Lung (tissue), 11 donors: ENCODE measurements at regions not wholly inside any gene's neighbourhood (a gene's known extent, or its start where the extent isn't known, plus 50 kb on each side); places are given as distances from the start of the nearest gene placed in this dataset.

ENCODE experiments used
- ATAC-seq: fragments of 200-7000 bp; cut with Tn5 transposase; one replicate; pipeline ENCODE4 v1.9.1; 2020; ENCODE audit warnings: moderate number of reproducible peaks; ENCODE audit not compliant: insufficient read depth, low FRiP score
- DNase-seq, 3 donors: peaks; one replicate each; pipeline ENCODE4 v3.0.0-alpha.2; 2013 to 2017
- H3K27ac ChIP-seq, 2 donors: one replicate each; pipeline ENCODE4 v1.5.1; 2013; ENCODE audit warnings: mild to moderate bottlenecking in 2 of 2, moderate library complexity in 2 of 2, control low read depth in 1 of 2, inconsistent platforms in 1 of 2, low read depth in 1 of 2, low read length in 1 of 2
- H3K27me3 ChIP-seq, 3 donors: one replicate each; pipeline ENCODE4 v1.5.1; 2013; ENCODE audit warnings: low read length in 2 of 3; ENCODE audit not compliant: control insufficient read depth in 3 of 3, insufficient read depth in 3 of 3
- H3K36me3 ChIP-seq, 4 donors: one replicate each; pipeline ENCODE4 v1.5.1; 2013; ENCODE audit warnings: low read length in 4 of 4, mild to moderate bottlenecking in 1 of 4, moderate library complexity in 1 of 4; ENCODE audit not compliant: control insufficient read depth in 4 of 4, insufficient read depth in 4 of 4
- H3K4me1 ChIP-seq, 5 donors: one replicate each; pipeline ENCODE4 v1.5.1; 2013; ENCODE audit warnings: low read length in 5 of 5, mild to moderate bottlenecking in 2 of 5, moderate library complexity in 1 of 5; ENCODE audit not compliant: control insufficient read depth in 5 of 5, insufficient read depth in 5 of 5
- H3K4me3 ChIP-seq: one replicate; pipeline ENCODE4 v1.5.1; 2013; ENCODE audit warnings: mild to moderate bottlenecking, control low read depth, moderate library complexity
- H3K9ac ChIP-seq, 2 donors: one replicate each; pipeline ENCODE4 v1.5.1; 2013; ENCODE audit warnings: low read length in 2 of 2, control low read depth in 1 of 2; ENCODE audit not compliant: insufficient read depth in 1 of 2
- H3K9me3 ChIP-seq, 4 donors: one replicate each; pipeline ENCODE4 v1.5.1; 2013; ENCODE audit warnings: low read length in 3 of 4, mild to moderate bottlenecking in 1 of 4, moderate library complexity in 1 of 4; ENCODE audit not compliant: control insufficient read depth in 4 of 4, insufficient read depth in 3 of 4
- WGBS, 2 donors: extraction: QIAGEN DNeasy Blood & Tissue Kit; methylation state at CpG; one replicate each; pipeline ENCODE4 v1.1.7; 2013; 5-methylcytosine and 5-hydroxymethylcytosine counted together
- TF ChIP-seq, protein P1 (sequence below): IDR thresholded peaks from 2 replicates; pipeline ENCODE4 v1.5.1; 2012; ENCODE audit warnings: mild to moderate bottlenecking; ENCODE audit errors: control extremely low read depth, extremely low read depth
- donor health status: control.
- donor health status: control.
- donor health status: Bipolar disorder and iron deficiency.
- donor health status: healthy.
- donor health status: DM: yes; HTN: yes; CAD: no.

DNA sequence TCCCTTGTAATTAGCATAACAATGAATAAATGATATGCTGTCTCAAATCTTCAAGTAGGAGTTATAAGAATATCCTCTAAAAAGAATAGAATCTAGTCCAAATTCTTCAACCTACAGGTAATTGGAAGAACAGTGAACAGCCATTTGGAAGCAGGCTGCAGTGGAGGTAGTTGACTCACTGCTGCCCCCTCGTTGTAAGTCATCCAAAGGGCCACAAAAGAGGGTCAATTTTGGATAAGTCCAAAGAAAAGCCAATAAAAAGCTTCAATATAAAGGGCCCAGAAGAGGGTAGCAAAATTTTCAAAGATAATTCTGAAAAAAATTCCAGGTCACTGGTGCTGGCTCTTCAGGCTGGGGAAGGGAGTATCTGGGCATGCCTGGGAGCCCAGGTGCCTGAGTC lies 60.8 kb upstream of the SSTR4 start:
- Histone ChIP-seq H3K9me3 (peaks cover 0 to 1% (median 0%) of the 10 kb centered on the region in 4 donors), H3K27me3 (no peaks in the 10 kb centered on the region), H3K4me1 (peaks cover 0 to 15% (median 3%) of the 10 kb centered on the region in 5 donors), H3K27ac (no peak overlapping the region), H3K36me3 (no peaks in the 10 kb centered on the region), H3K4me3 (no peak overlapping the region), H3K9ac (no peak overlapping the region)
- ATAC-seq (no peak), DNase-seq (no peak)
- WGBS, 2 donors: 18 to 32% methylated on average over 1 of the region's 1 CpG
- TF ChIP-seq, protein P1, sequence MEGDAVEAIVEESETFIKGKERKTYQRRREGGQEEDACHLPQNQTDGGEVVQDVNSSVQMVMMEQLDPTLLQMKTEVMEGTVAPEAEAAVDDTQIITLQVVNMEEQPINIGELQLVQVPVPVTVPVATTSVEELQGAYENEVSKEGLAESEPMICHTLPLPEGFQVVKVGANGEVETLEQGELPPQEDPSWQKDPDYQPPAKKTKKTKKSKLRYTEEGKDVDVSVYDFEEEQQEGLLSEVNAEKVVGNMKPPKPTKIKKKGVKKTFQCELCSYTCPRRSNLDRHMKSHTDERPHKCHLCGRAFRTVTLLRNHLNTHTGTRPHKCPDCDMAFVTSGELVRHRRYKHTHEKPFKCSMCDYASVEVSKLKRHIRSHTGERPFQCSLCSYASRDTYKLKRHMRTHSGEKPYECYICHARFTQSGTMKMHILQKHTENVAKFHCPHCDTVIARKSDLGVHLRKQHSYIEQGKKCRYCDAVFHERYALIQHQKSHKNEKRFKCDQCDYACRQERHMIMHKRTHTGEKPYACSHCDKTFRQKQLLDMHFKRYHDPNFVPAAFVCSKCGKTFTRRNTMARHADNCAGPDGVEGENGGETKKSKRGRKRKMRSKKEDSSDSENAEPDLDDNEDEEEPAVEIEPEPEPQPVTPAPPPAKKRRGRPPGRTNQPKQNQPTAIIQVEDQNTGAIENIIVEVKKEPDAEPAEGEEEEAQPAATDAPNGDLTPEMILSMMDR: no peak

DNA sequence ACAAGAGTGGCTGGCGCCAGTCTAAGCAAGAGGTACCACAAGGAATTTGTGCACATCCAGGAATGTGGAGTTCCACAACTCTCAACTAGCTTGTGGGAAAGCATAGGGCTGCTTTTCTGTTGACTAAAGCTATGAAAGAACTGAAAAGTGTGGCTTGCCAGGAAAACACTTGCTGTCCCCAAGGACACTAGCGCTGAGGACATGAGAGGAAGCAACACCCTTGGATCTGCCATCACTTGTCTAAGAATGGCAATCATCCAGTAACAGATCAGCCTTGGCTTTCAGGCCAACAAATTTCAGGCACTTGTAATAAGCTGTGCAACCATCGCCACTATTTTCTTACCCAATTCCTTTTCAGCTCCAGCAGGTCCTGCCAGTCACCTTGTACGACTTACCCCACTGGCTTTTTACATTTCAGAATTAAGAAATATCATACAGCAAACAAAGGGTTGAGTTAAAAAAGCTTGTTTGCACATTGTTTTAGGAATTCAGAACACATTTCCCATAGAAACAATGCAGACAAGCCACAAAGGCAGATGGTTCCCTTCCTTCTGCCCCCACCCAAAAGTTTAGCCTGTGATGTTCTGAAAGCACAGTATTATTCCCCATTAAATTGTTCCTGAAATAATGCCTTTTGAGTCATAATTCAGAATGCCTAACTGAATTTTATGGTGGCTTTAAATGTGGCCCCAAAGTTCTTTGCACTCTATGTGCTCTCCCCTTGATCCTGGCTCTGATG lies 57.9 kb upstream of the SSTR4 start:
- Histone ChIP-seq H3K27ac (no peak overlapping the region), H3K27me3 (no peaks in the 10 kb centered on the region), H3K9ac (no peak overlapping the region), H3K4me1 (peaks cover 0 to 15% (median 3%) of the 10 kb centered on the region in 5 donors), H3K36me3 (no peaks in the 10 kb centered on the region), H3K4me3 (no peak overlapping the region), H3K9me3 (peaks cover 0 to 2% (median 0%) of the 10 kb centered on the region in 4 donors)
- 31 to 63% methylated on average over 4 of the region's 4 CpGs for WGBS, 2 donors
- peak; percentile 60 for ATAC-seq
- DNase-seq: peak; percentile 61 to 91 (median 80)
- TF ChIP-seq, protein P1: no peak

DNA sequence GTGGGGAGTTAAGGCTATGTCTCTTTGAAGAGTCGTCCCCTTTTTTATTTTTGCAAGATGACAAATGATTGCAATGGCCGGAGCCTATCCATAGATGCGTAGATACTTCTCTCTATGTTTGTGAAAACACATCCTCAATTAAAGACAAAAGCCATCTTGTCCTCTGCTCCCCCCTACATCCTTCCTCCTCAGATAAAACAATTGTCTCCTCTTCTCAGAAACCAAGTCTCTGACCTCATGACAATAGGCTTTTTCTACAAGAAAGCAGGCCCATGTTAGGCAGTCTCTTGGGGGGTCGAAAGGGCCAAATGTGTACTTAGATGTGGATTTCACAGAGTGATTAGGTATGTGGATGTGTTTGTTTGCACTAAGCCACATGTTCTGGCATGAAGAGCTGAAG lies 51.1 kb upstream of the SSTR4 start:
- Histone ChIP-seq H3K27me3 (peaks cover 0 to 3% (median 0%) of the 10 kb centered on the region in 3 donors), H3K4me1 (peaks cover 0 to 6% (median 2%) of the 10 kb centered on the region in 5 donors), H3K27ac (peak overlapping the region in 1 of 2 donors; percentile 32), H3K9ac (no peak overlapping the region), H3K9me3 (peaks cover 0 to 2% (median 0%) of the 10 kb centered on the region in 4 donors), H3K36me3 (no peaks in the 10 kb centered on the region), H3K4me3 (no peak overlapping the region)
- 37 to 54% methylated on average over 4 of the region's 4 CpGs for WGBS, 2 donors
- TF ChIP-seq, protein P1: no peak
- no peak for ATAC-seq
- DNase-seq: peak in 1 of 3 donors; percentile 10
